Liver (tissue), 8 donors: ENCODE measurements at regions not wholly inside any gene's neighbourhood (a gene's known extent, or its start where the extent isn't known, plus 50 kb on each side); places are given as distances from the start of the nearest gene placed in this dataset.

Experiments
- DNase-seq: peaks from one replicate; pipeline ENCODE4 v3.0.0-alpha.2; 2017; ENCODE audit warnings: low spot score
- H3K27ac ChIP-seq, 2 donors: one replicate each; pipeline ENCODE4 v1.7.0; 2013; ENCODE audit warnings: inconsistent platforms in 2 of 2, low read length in 2 of 2, control low read depth in 1 of 2, low read depth in 1 of 2, mild to moderate bottlenecking in 1 of 2
- H3K27me3 ChIP-seq, 4 donors: one replicate each; pipeline versions ENCODE4 v1.6.1 to v1.7.0; 2013; ENCODE audit warnings: low read length in 3 of 4, inconsistent platforms in 1 of 4, mild to moderate bottlenecking in 1 of 4, moderate library complexity in 1 of 4; ENCODE audit not compliant: control insufficient read depth in 4 of 4, insufficient read depth in 4 of 4
- H3K36me3 ChIP-seq, 4 donors: one replicate each; pipeline versions ENCODE4 v1.6.1 to v1.7.0; 2013; ENCODE audit warnings: low read length in 3 of 4, mild to moderate bottlenecking in 3 of 4, low read depth in 1 of 4, moderate library complexity in 1 of 4; ENCODE audit not compliant: control insufficient read depth in 4 of 4, insufficient read depth in 3 of 4
- H3K4me1 ChIP-seq, 4 donors: one replicate each; pipeline versions ENCODE4 v1.6.1 to v1.7.0; 2013; ENCODE audit warnings: low read length in 3 of 4, mild to moderate bottlenecking in 3 of 4, moderate library complexity in 1 of 4; ENCODE audit not compliant: control insufficient read depth in 4 of 4, insufficient read depth in 4 of 4
- H3K4me3 ChIP-seq, 3 donors: one replicate each; pipeline versions ENCODE4 v1.6.1 to v1.7.0; 2013; ENCODE audit warnings: low read length in 3 of 3, control low read depth in 1 of 3, low read depth in 1 of 3, mild to moderate bottlenecking in 1 of 3
- H3K9ac ChIP-seq, 2 donors: one replicate each; pipeline ENCODE4 v1.7.0; 2013; ENCODE audit warnings: low read length in 2 of 2, mild to moderate bottlenecking in 2 of 2, moderate library complexity in 2 of 2, control low read depth in 1 of 2, low read depth in 1 of 2
- H3K9me3 ChIP-seq, 4 donors: one replicate each; pipeline versions ENCODE4 v1.6.1 to v1.7.0; 2013; ENCODE audit warnings: low read length in 3 of 4; ENCODE audit not compliant: control insufficient read depth in 4 of 4
- ATF3 ChIP-seq: IDR thresholded peaks from 2 replicates; pipeline ENCODE4 v1.6.1; 2016; ENCODE audit warnings: antibody characterized with exemption
- EGR1 ChIP-seq, 2 donors: IDR thresholded peaks; 2 replicates each; pipeline ENCODE4 v1.6.1; 2016 to 2018; ENCODE audit warnings: antibody characterized with exemption in 2 of 2, low read depth in 2 of 2
- FOXA1 ChIP-seq: IDR thresholded peaks from 2 replicates; pipeline ENCODE4 v1.6.1; 2016; ENCODE audit warnings: antibody characterized with exemption
- FOXA2 ChIP-seq: IDR thresholded peaks from 2 replicates; pipeline ENCODE4 v1.6.1; 2016; ENCODE audit warnings: antibody characterized with exemption
- GABPA ChIP-seq, 2 donors: IDR thresholded peaks in 1 of 2; conservative IDR thresholded peaks in 1 of 2; 2 replicates each; pipeline ENCODE4 v1.6.1; 2016; ENCODE audit warnings: antibody characterized with exemption in 2 of 2, mild to moderate bottlenecking in 1 of 2, moderate library complexity in 1 of 2
- HNF4A ChIP-seq, 2 donors: conservative IDR thresholded peaks; 2 replicates each; pipeline ENCODE4 v1.6.1; 2016; ENCODE audit warnings: antibody characterized with exemption in 2 of 2, mild to moderate bottlenecking in 2 of 2
- HNF4G ChIP-seq: IDR thresholded peaks from 2 replicates; pipeline ENCODE4 v1.6.1; 2016; ENCODE audit warnings: antibody characterized with exemption
- JUND ChIP-seq, 2 donors: IDR thresholded peaks; 2 replicates each; pipeline ENCODE4 v1.6.1; 2016; ENCODE audit warnings: antibody characterized with exemption in 2 of 2
- NR2F2 ChIP-seq: IDR thresholded peaks from 2 replicates; pipeline ENCODE4 v1.6.1; 2016; ENCODE audit warnings: antibody characterized with exemption
- RAD21 ChIP-seq, 2 donors: IDR thresholded peaks; 2 replicates each; pipeline ENCODE4 v1.6.1; 2016; ENCODE audit warnings: antibody characterized with exemption in 2 of 2, mild to moderate bottlenecking in 2 of 2
- REST ChIP-seq: IDR thresholded peaks from 2 replicates; pipeline ENCODE4 v1.6.1; 2016; ENCODE audit warnings: antibody characterized with exemption, mild to moderate bottlenecking
- RXRA ChIP-seq, 2 donors: IDR thresholded peaks; 2 replicates each; pipeline ENCODE4 v1.6.1; 2017 to 2018; ENCODE audit warnings: antibody characterized with exemption in 2 of 2, mild to moderate bottlenecking in 1 of 2
- SP1 ChIP-seq: IDR thresholded peaks from 2 replicates; pipeline ENCODE4 v1.6.1; 2018; ENCODE audit warnings: antibody characterized with exemption, mild to moderate bottlenecking
- TAF1 ChIP-seq: conservative IDR thresholded peaks from 2 replicates; pipeline ENCODE4 v1.6.1; 2016; ENCODE audit warnings: antibody characterized with exemption, mild to moderate bottlenecking
- WGBS: extraction: QIAGEN DNeasy Blood & Tissue Kit; methylation state at CpG from one replicate; pipeline ENCODE4 v1.1.7; 2013; 5-methylcytosine and 5-hydroxymethylcytosine counted together
- TF ChIP-seq, protein P1 (sequence below): fragments of 150-350 bp; IDR thresholded peaks from 2 replicates; pipeline ENCODE4 v1.5.1; 2017; ENCODE audit warnings: improper control_type of control experiment, low read depth, low read length; ENCODE audit not compliant: missing input control
- TF ChIP-seq, protein P2 (sequence below): IDR thresholded peaks from 2 replicates; pipeline ENCODE4 v1.6.1; 2016; ENCODE audit warnings: antibody characterized with exemption
- donor health status: healthy.
- donor health status: healthy.
- donor health status: healthy.
- donor health status: healthy.
- donor health status: healthy.

DNA sequence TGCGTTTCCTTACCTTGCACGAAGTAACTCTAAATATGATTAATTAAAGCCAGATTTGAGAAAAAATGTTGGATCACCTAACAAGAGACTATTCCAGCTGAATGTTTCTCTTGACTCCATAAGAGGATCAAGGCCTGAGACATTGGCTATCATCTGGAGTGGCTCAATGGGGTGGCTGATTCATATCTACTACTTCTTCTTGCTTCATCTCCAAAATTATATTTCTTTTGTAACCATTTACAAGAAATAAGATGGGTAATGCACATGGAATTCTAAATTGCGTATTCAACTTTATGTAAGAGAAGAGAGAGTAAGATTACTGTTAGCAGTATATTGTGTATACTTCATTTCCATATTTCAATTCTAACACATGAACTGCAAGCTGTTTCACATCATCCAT, 819.0 kb upstream of the EYS start:
- Histone ChIP-seq H3K4me1 (no peaks in the 10 kb centered on the region), H3K9me3 (no peaks in the 10 kb centered on the region), H3K36me3 (no peaks in the 10 kb centered on the region), H3K27ac (no peak overlapping the region), H3K4me3 (no peak overlapping the region), H3K27me3 (no peaks in the 10 kb centered on the region), H3K9ac (no peak overlapping the region)
- DNase-seq: no peak
- TF ChIP-seq FOXA1: no peak
- TF ChIP-seq RXRA (IDR thresholded peaks at IDR 0.05): no peak
- TF ChIP-seq, protein P1, sequence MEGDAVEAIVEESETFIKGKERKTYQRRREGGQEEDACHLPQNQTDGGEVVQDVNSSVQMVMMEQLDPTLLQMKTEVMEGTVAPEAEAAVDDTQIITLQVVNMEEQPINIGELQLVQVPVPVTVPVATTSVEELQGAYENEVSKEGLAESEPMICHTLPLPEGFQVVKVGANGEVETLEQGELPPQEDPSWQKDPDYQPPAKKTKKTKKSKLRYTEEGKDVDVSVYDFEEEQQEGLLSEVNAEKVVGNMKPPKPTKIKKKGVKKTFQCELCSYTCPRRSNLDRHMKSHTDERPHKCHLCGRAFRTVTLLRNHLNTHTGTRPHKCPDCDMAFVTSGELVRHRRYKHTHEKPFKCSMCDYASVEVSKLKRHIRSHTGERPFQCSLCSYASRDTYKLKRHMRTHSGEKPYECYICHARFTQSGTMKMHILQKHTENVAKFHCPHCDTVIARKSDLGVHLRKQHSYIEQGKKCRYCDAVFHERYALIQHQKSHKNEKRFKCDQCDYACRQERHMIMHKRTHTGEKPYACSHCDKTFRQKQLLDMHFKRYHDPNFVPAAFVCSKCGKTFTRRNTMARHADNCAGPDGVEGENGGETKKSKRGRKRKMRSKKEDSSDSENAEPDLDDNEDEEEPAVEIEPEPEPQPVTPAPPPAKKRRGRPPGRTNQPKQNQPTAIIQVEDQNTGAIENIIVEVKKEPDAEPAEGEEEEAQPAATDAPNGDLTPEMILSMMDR: no peak
- no peak for TF ChIP-seq REST
- TF ChIP-seq ATF3: no peak
- no peak for TF ChIP-seq NR2F2
- TF ChIP-seq EGR1 (IDR thresholded peaks at IDR 0.05; ENCODE audit: low read depth in 2 of 2): no peak
- no peak for TF ChIP-seq RAD21 (IDR thresholded peaks at IDR 0.05)
- no peak for TF ChIP-seq SP1
- no peak for TF ChIP-seq HNF4A (conservative IDR thresholded peaks at IDR 0.05)
- TF ChIP-seq HNF4G: no peak
- TF ChIP-seq FOXA2: no peak
- 75% methylated on average over 3 of the region's 3 CpGs for WGBS

GRCh38 chr6:66522864-66523263, 815.8 kb upstream of the EYS start:
- Histone ChIP-seq H3K27ac (no peak overlapping the region), H3K4me3 (no peak overlapping the region), H3K9ac (no peak overlapping the region), H3K27me3 (no peaks in the 10 kb centered on the region), H3K36me3 (no peaks in the 10 kb centered on the region), H3K4me1 (no peaks in the 10 kb centered on the region), H3K9me3 (no peaks in the 10 kb centered on the region)
- DNase-seq: no peak
- TF ChIP-seq, protein P2, sequence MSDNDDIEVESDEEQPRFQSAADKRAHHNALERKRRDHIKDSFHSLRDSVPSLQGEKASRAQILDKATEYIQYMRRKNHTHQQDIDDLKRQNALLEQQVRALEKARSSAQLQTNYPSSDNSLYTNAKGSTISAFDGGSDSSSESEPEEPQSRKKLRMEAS: no peak
- TF ChIP-seq TAF1: no peak
- TF ChIP-seq FOXA2: no peak
- TF ChIP-seq NR2F2: no peak
- 78% methylated on average over 2 of the region's 2 CpGs for WGBS

- DNase-seq: no peak
- no peak overlapping the region for H3K4me3 ChIP-seq
- no peaks in the 10 kb centered on the region for H3K36me3 ChIP-seq
- H3K4me1 ChIP-seq: peaks cover 0 to 3% (median 0%) of the 10 kb centered on the region in 4 donors
- H3K27ac ChIP-seq: no peak overlapping the region
- no peaks in the 10 kb centered on the region for H3K27me3 ChIP-seq
- no peaks in the 10 kb centered on the region for H3K9me3 ChIP-seq
- TF ChIP-seq JUND (IDR thresholded peaks at IDR 0.05): no peak
- TF ChIP-seq ATF3: no peak
- TF ChIP-seq FOXA1: no peak
- TF ChIP-seq GABPA (IDR thresholded peaks at IDR 0.05 in 1 of 2, conservative IDR thresholded peaks at IDR 0.05 in 1 of 2): no peak
- TF ChIP-seq, protein P1: no peak
- no peak overlapping the region for H3K9ac ChIP-seq
Measured at GRCh38 chr6:66516377-66516776, 809.4 kb upstream of the EYS start.
